ENCODE measurements at regions not wholly inside any gene's neighbourhood (a gene's known extent, or its start where the extent isn't known, plus 50 kb on each side); places are given as distances from the start of the nearest gene placed in this dataset.

GRCh38 chr2:568639-569235, 108.5 kb downstream of the TMEM18 start:
- no peak for DNase-seq (ENCODE audit: extremely low spot score)
- ChIA-PET POLR2A (no interaction called here), CTCF (no interaction called here)
- TF ChIP-seq, protein P1, sequence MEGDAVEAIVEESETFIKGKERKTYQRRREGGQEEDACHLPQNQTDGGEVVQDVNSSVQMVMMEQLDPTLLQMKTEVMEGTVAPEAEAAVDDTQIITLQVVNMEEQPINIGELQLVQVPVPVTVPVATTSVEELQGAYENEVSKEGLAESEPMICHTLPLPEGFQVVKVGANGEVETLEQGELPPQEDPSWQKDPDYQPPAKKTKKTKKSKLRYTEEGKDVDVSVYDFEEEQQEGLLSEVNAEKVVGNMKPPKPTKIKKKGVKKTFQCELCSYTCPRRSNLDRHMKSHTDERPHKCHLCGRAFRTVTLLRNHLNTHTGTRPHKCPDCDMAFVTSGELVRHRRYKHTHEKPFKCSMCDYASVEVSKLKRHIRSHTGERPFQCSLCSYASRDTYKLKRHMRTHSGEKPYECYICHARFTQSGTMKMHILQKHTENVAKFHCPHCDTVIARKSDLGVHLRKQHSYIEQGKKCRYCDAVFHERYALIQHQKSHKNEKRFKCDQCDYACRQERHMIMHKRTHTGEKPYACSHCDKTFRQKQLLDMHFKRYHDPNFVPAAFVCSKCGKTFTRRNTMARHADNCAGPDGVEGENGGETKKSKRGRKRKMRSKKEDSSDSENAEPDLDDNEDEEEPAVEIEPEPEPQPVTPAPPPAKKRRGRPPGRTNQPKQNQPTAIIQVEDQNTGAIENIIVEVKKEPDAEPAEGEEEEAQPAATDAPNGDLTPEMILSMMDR (IDR thresholded peaks at IDR 0.05; ENCODE audit: control extremely low read depth, extremely low read depth, low read depth, missing control alignments) = no peak

GRCh38 chr2:567865-568638, 109.2 kb downstream of the TMEM18 start:
- no peak for DNase-seq (ENCODE audit: extremely low spot score)
- ChIA-PET POLR2A (no interaction called here), CTCF (no interaction called here)
- TF ChIP-seq, protein P1 (IDR thresholded peaks at IDR 0.05; ENCODE audit: control extremely low read depth, extremely low read depth, low read depth, missing control alignments) = no peak

GRCh38 chr2:567496-567864, 109.7 kb downstream of the TMEM18 start:
- ChIA-PET POLR2A (no interaction called here), CTCF (no interaction called here)
- TF ChIP-seq, protein P1 (IDR thresholded peaks at IDR 0.05; ENCODE audit: control extremely low read depth, extremely low read depth, low read depth, missing control alignments) = no peak
- DNase-seq (ENCODE audit: extremely low spot score) = no peak

DNA sequence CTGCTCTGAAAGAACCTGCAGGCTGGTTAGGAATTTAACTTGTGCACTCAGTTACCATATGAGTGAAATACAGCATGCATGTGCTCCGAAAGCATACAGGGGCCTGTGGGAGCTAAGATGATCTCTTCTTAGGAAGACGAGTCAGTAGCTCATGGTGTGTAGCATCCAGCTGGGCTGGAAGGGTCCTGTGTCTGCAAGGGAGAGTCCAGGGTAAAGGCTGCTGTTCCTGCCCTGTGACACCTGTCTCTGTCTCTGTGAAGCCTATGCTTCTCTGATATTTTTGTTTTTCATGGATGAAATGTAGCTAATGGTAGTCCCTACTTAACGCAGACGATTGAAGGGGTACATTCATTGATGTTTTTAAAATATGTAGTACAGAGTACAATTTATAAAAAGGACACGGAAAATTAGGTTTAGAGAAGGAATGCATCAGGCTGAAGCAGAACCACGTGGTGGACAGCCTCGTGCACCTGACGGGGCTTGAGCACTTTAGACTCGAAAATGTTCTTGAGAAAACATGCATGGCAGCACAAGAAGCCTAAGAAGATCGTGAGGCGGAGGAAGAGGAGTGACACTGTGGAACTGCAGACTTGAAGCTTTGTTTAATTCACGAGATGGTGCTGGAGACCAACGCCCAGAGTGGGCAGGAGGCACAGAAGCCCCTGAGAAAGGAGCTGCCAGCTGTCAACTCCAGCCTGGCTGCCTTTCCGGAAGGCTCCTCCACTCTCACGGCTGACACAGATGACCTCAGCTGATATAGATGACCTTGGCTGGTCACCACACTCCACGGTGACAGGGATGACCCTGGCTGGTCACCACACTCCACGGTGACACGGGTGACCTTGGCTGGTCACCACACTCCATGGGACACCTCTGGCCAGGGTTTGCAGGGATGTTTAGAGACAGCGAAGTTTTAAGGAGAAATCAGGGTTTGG, 110.6 kb downstream of the TMEM18 start:
- DNase-seq (ENCODE audit: extremely low spot score) = no peak
- ChIA-PET CTCF (no interaction called here), POLR2A (no interaction called here)
- TF ChIP-seq, protein P1 (IDR thresholded peaks at IDR 0.05; ENCODE audit: control extremely low read depth, extremely low read depth, low read depth, missing control alignments) = no peak

DNA sequence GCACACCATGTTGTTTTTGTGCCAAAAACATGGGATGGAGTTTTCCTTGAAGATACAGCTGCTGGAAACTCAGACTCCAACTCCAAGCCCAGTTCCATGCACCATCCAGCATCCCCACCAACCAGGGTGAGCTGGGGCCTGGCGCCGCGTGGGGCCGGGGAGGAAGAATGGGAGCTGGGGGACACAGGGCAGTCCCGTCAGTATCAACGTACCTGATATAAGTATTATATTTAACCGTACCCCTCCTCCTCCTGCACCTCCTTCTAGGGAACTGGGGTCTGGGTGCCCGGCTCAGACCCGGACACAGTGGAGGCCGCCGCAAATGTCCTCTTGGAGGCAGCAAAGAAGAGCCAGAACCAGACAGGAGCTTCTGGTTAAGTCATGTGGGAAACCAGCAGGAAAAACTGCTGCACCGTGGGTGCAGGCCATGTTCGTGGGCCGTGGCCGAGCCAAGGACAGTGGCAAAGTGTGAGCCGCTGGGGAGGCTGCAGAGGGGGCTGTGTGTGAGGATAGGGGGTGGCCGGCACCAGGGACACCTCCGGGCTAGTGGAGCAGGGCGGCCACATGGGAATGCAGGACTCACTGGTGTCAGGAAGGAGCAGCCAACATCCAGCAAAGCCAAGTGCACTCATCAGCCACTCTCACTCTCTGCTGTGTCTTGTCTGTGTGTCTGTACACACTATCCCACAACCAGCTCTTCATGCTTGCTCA, 112.6 kb downstream of the TMEM18 start:
- DNase-seq (ENCODE audit: extremely low spot score) = no peak
- CTCF ChIA-PET = interaction anchor here (1.0 kb wide), 1 partner anchor 14 kb away, joined by 3 read pairs; no protein-coding TSS in a partner anchor
- POLR2A ChIA-PET = no interaction called here
- TF ChIP-seq, protein P1 (IDR thresholded peaks at IDR 0.05; ENCODE audit: control extremely low read depth, extremely low read depth, low read depth, missing control alignments) = no peak

GRCh38 chr2:563512-563911, 113.7 kb downstream of the TMEM18 start:
- no peak for DNase-seq (ENCODE audit: extremely low spot score)
- POLR2A ChIA-PET = no interaction called here
- CTCF ChIA-PET = no interaction called here
- TF ChIP-seq, protein P1 (IDR thresholded peaks at IDR 0.05; ENCODE audit: control extremely low read depth, extremely low read depth, low read depth, missing control alignments) = no peak
